ENCODE measurements at regions not wholly inside any gene's neighbourhood (a gene's known extent, or its start where the extent isn't known, plus 50 kb on each side); places are given as distances from the start of the nearest gene placed in this dataset.

DNA sequence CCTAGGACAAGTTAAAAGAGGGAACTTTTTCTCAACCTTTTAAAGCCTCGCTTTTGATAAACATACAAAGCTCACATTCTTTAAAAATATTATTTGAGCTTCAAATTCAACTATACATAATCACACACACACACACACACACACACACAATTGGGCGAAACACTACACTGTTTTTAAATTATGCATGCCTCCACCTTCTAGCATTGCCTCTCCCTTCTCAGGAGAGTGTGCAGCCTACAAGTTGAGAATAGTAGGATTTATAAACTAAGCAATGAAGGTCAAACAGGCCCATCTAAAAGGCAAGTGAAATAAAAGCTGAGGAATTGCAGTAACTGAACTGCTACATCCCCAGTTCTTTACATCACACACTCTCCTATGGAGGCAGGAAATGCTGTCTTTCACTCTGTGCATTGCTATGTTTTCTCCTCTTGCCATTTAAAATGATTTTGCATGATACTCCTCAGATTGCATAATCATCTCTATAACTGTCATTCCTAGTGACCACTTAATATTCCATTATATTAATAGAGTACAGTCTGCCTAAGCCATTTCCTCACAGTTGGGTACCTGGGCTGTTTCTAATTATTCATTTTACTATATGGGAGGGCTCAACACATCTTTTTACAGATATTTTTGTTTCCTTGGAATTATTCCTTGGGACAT lies 92.5 kb upstream of the KCNE2 start:
- DNase-seq (ENCODE audit: low read depth) = no peak
- TF ChIP-seq, protein P1, sequence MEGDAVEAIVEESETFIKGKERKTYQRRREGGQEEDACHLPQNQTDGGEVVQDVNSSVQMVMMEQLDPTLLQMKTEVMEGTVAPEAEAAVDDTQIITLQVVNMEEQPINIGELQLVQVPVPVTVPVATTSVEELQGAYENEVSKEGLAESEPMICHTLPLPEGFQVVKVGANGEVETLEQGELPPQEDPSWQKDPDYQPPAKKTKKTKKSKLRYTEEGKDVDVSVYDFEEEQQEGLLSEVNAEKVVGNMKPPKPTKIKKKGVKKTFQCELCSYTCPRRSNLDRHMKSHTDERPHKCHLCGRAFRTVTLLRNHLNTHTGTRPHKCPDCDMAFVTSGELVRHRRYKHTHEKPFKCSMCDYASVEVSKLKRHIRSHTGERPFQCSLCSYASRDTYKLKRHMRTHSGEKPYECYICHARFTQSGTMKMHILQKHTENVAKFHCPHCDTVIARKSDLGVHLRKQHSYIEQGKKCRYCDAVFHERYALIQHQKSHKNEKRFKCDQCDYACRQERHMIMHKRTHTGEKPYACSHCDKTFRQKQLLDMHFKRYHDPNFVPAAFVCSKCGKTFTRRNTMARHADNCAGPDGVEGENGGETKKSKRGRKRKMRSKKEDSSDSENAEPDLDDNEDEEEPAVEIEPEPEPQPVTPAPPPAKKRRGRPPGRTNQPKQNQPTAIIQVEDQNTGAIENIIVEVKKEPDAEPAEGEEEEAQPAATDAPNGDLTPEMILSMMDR (conservative IDR thresholded peaks at IDR 0.05; ENCODE audit: low read depth, low read length) = no peak
- H3K4me3 ChIP-seq (ENCODE audit: low read length) = no peak overlapping the region

DNA sequence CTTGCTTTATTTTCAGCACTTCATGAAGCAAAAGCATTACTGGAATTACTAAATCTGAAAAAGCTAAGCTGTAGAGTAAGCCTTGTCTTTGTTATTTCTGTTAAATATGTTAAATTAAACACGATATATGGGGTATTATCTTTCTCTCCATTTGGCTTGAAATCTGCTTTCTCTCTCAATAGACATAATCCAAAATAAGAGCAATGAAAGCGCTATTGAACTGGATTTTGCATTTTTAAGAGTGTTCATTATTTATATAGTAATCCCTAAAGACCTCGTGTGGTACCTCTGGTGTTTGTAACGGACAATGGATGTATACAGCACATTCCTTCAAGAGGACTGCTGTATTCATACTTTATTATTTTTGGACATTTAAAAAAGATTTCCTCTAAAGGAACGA lies 91.5 kb upstream of the KCNE2 start:
- no peak overlapping the region for H3K4me3 ChIP-seq (ENCODE audit: low read length)
- TF ChIP-seq, protein P1 (conservative IDR thresholded peaks at IDR 0.05; ENCODE audit: low read depth, low read length) = no peak
- DNase-seq (ENCODE audit: low read depth) = no peak

DNA sequence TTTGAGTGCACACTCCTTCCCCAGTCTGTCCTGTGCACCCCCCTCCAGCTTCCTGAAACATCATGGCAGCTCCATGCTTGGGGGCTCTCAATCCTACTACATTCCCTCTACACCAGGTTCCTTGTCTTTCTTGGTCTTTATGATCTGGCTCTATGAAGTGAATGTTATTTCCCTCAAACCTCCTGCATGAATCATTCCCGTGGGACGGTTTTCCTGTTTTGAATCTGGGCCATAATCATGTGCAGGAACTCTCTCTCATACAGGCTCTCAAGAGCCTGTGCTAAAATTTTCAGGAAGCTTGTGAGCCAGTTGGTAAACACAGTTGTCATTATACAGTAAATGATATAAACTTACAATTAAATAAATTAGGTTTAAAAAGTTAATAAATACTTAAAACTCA lies 89.8 kb upstream of the KCNE2 start:
- H3K4me3 ChIP-seq (ENCODE audit: low read length) = no peak overlapping the region
- TF ChIP-seq, protein P1 (conservative IDR thresholded peaks at IDR 0.05; ENCODE audit: low read depth, low read length) = no peak

DNA sequence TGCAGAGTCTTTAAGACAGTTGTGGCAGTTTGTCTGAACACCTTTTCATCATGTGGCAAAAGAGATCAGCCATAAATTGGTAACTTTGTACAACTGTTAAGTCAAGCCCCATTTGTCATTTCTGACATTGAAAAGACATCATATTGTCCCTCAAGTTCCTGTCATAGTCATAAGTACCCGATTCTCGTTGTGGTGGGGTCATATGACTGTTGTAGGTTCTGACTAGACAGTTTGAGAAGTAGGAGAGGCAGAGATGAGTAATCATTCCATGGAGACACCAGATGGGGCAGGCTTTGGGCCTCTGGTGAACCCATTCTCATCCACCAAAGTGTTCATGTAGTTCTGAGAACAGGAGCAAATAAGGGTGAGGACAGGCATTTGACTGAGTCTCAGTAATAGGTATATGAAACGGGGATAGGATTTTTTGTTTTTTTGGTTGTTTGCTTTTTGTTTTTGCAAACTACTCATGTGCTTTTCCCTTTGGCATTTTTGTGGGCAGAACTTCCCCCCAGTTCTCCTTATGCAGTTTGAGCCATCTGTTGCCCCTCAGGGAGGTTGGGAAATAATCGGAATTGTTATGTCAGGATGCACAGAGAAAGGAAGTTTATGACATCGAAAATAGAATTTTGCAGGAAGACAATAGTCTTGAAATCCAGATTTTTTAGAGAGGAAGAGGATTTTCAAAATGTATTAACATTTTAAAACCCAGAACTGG lies 86.9 kb upstream of the KCNE2 start:
- no peak for DNase-seq (ENCODE audit: low read depth)
- no peak overlapping the region for H3K4me3 ChIP-seq (ENCODE audit: low read length)
- TF ChIP-seq, protein P1 (conservative IDR thresholded peaks at IDR 0.05; ENCODE audit: low read depth, low read length) = no peak

More for the DNA sequence above, 89.8 kb upstream of the KCNE2 start:
- DNase-seq (ENCODE audit: low read depth) = no peak

DNA sequence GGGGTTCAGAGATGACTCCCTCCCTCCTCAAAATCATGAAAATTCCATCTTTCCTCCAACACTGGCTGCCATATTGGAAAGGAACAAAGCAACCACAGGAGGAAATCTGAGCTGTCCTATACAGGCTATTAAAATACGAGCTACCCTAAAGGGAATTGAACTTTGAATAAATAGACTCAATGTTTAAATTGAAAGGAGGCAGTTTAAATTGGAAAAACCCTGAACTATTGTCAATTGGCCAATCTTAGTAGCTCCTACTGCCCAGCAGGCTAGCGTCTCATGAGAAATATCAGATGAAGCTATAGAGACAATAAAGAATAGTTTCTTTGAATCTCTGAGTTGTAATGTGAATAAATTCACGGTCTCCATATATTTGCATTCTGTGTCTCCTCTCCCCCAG lies 85.4 kb upstream of the KCNE2 start:
- H3K4me3 ChIP-seq (ENCODE audit: low read length) = no peak overlapping the region
- TF ChIP-seq, protein P1 (conservative IDR thresholded peaks at IDR 0.05; ENCODE audit: low read depth, low read length) = no peak
- no peak for DNase-seq (ENCODE audit: low read depth)

DNA sequence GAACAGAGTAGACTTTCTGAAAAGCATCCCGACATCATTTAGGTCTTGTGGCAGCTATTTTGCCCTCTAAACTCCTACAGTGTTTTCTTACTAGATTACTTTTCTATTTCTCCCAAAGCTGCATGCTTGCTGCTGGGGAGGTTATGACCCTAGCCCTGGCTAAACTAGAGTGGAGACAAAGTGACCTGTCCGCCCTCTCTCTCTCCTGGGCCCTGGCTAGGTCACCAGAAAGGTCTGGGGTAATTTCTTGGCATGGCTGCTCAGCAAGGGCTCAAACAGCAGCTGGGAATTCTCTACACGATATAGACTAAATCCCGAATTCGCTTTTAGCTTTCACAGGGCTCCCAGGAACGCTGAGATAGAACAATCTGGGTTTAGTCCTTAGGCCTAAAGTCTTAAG lies 84.5 kb upstream of the KCNE2 start:
- no peak for DNase-seq (ENCODE audit: low read depth)
- TF ChIP-seq, protein P1 (conservative IDR thresholded peaks at IDR 0.05; ENCODE audit: low read depth, low read length) = no peak
- H3K4me3 ChIP-seq (ENCODE audit: low read length) = no peak overlapping the region

DNA sequence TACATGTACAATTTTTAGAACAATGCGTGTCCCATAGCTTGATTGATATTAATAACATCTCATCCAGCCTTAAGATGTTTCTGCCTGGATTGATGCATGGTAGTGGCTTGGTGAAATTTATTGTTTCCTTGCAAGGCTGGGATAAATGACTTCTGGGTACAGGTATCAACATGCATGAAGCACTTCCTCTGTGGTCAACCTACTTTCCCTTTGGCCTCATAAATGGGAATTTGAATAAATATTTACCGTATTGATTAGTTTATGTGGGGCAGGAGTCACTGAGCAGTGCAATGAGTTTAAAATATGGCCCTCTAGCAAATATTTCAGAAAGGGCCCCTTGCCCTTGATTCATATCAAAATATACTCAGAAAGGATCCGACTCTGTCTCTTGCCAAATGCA lies 83.9 kb upstream of the KCNE2 start:
- H3K4me3 ChIP-seq (ENCODE audit: low read length) = no peak overlapping the region
- no peak for DNase-seq (ENCODE audit: low read depth)
- TF ChIP-seq, protein P1 (conservative IDR thresholded peaks at IDR 0.05; ENCODE audit: low read depth, low read length) = no peak

All from retinal pigment epithelial cell (primary cell).